ENCODE measurements at regions not wholly inside any gene's neighbourhood (a gene's known extent, or its start where the extent isn't known, plus 50 kb on each side); places are given as distances from the start of the nearest gene placed in this dataset.

DNA sequence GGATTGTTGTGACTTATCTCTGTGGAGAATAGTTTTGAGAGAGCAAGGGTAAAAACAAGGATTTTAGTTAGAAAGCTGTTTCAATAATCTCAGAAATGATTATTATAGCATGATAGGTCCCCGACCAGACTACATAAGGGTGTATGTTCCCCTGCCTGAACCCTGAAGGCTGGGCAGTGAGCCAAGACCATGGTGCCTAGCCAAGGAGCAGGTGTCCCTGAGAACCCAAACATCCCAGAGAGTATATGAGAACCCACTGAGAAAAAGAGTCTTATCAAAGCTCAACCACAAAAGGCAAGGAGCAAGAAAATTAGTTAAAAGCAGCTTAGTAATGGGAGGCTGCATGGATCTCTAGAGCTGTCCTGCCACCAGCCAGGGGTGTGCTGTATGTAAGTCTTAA lies 94.9 kb upstream of the UNC5C start:
- TF ChIP-seq, protein P1, sequence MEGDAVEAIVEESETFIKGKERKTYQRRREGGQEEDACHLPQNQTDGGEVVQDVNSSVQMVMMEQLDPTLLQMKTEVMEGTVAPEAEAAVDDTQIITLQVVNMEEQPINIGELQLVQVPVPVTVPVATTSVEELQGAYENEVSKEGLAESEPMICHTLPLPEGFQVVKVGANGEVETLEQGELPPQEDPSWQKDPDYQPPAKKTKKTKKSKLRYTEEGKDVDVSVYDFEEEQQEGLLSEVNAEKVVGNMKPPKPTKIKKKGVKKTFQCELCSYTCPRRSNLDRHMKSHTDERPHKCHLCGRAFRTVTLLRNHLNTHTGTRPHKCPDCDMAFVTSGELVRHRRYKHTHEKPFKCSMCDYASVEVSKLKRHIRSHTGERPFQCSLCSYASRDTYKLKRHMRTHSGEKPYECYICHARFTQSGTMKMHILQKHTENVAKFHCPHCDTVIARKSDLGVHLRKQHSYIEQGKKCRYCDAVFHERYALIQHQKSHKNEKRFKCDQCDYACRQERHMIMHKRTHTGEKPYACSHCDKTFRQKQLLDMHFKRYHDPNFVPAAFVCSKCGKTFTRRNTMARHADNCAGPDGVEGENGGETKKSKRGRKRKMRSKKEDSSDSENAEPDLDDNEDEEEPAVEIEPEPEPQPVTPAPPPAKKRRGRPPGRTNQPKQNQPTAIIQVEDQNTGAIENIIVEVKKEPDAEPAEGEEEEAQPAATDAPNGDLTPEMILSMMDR (IDR thresholded peaks at IDR 0.05): no peak
- no peak for TF ChIP-seq POLR2A (IDR thresholded peaks at IDR 0.05)

All from stomach (tissue), 4 donors.